ENCODE measurements at regions not wholly inside any gene's neighbourhood (a gene's known extent, or its start where the extent isn't known, plus 50 kb on each side); places are given as distances from the start of the nearest gene placed in this dataset.

DNA sequence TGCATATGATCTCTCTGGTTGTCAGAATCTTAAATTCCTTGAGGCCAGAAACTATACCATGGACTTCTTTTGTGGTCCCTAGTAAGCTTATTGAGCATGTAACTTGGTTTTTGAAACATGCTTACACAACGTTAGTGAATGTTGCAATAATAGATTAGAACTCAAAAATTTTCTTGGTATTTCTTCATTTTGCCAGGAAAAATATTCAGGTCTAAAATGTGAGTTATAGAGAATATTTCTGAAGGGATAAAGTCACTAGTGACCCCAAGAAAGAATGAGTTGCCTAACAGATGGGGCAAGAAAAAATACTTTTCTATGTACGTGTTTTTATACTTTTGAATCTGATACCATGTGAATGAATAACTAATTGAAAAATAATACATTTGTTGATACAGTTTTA lies 195.4 kb downstream of the TFAP2A start:
- no peaks in the 10 kb centered on the region for H3K9me3 ChIP-seq
- TF ChIP-seq POLR2A (IDR thresholded peaks at IDR 0.05) (no peak), POLR2AphosphoS5 (IDR thresholded peaks at IDR 0.05; ENCODE audit: insufficient read depth in 1 of 2, low read depth in 1 of 2) (no peak)
- TF ChIP-seq, protein P1, sequence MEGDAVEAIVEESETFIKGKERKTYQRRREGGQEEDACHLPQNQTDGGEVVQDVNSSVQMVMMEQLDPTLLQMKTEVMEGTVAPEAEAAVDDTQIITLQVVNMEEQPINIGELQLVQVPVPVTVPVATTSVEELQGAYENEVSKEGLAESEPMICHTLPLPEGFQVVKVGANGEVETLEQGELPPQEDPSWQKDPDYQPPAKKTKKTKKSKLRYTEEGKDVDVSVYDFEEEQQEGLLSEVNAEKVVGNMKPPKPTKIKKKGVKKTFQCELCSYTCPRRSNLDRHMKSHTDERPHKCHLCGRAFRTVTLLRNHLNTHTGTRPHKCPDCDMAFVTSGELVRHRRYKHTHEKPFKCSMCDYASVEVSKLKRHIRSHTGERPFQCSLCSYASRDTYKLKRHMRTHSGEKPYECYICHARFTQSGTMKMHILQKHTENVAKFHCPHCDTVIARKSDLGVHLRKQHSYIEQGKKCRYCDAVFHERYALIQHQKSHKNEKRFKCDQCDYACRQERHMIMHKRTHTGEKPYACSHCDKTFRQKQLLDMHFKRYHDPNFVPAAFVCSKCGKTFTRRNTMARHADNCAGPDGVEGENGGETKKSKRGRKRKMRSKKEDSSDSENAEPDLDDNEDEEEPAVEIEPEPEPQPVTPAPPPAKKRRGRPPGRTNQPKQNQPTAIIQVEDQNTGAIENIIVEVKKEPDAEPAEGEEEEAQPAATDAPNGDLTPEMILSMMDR (IDR thresholded peaks at IDR 0.05): no peak
- intact Hi-C loops (cut with DNase I): no loop called here
- H3K4me1 ChIP-seq: no peaks in the 10 kb centered on the region
- no peaks in the 10 kb centered on the region for H3K27me3 ChIP-seq
- no peak for DNase-seq (ENCODE audit: extremely low spot score in 2 of 2)
- H3K4me3 ChIP-seq: no peak overlapping the region
- no peak overlapping the region for H3K27ac ChIP-seq
- H3K36me3 ChIP-seq: no peaks in the 10 kb centered on the region

DNA sequence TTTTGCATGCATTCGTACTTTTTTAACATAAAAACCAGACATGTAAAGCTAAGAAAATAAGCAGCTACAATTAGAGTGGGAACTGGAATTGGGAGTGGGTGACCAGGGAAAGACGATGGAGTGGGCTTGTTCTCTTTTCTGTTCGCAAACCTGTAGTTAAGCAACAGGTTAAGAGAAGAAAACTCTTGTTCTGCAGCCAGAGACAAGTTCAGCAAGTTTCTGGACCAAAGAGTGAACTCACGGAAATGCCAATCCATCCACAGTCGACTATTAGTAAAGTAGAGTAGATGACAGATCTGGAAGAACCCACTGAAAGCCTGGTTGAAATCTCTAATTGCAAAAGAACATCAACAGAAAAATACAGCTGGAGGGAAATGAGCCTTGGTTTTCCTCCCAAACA lies 197.8 kb downstream of the TFAP2A start:
- Histone ChIP-seq H3K27ac (no peak overlapping the region), H3K4me3 (no peak overlapping the region), H3K4me1 (no peaks in the 10 kb centered on the region), H3K27me3 (no peaks in the 10 kb centered on the region), H3K36me3 (no peaks in the 10 kb centered on the region), H3K9me3 (no peaks in the 10 kb centered on the region)
- intact Hi-C loops (cut with DNase I): no loop called here
- no peak for DNase-seq (ENCODE audit: extremely low spot score in 2 of 2)
- TF ChIP-seq POLR2AphosphoS5 (IDR thresholded peaks at IDR 0.05; ENCODE audit: insufficient read depth in 1 of 2, low read depth in 1 of 2) (no peak), POLR2A (IDR thresholded peaks at IDR 0.05) (no peak)
- TF ChIP-seq, protein P1 (IDR thresholded peaks at IDR 0.05): no peak

GRCh38 chr6:10215326-10216110 lies 199.4 kb downstream of the TFAP2A start:
- Histone ChIP-seq H3K27ac (no peak overlapping the region), H3K36me3 (no peaks in the 10 kb centered on the region), H3K27me3 (no peaks in the 10 kb centered on the region), H3K4me1 (no peaks in the 10 kb centered on the region), H3K4me3 (no peak overlapping the region), H3K9me3 (no peaks in the 10 kb centered on the region)
- intact Hi-C loops (cut with DNase I): no loop called here
- DNase-seq (ENCODE audit: extremely low spot score in 2 of 2): no peak
- no peak for TF ChIP-seq POLR2A (IDR thresholded peaks at IDR 0.05)
- TF ChIP-seq POLR2AphosphoS5 (IDR thresholded peaks at IDR 0.05; ENCODE audit: insufficient read depth in 1 of 2, low read depth in 1 of 2): no peak
- TF ChIP-seq, protein P1 (IDR thresholded peaks at IDR 0.05): no peak

DNA sequence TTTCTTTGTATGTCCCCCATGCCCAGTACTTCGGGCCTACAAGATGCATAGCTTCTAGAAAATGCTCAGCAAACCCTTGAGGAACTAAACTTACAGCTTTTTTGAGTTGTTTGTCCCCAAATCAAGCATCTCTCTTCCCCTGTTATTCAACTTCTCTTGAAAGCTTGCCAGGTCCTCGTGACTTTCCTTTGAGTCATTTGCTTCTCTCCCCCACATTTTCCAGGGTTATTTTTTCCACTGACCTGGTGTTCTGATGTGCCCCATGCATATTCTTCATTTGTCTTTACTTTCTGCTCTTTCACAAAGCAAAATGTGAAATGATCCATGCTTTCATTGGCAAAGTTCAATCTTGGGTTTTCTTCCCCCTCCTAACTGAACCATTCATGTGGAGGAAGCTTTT lies 204.8 kb downstream of the TFAP2A start:
- Histone ChIP-seq H3K4me1 (peaks cover 8% of the 10 kb centered on the region), H3K4me3 (no peak overlapping the region), H3K27ac (no peak overlapping the region), H3K36me3 (no peaks in the 10 kb centered on the region), H3K27me3 (no peaks in the 10 kb centered on the region), H3K9me3 (no peaks in the 10 kb centered on the region)
- no peak for DNase-seq (ENCODE audit: extremely low spot score in 2 of 2)
- intact Hi-C loops (cut with DNase I): no loop called here
- no peak for TF ChIP-seq POLR2AphosphoS5 (IDR thresholded peaks at IDR 0.05; ENCODE audit: insufficient read depth in 1 of 2, low read depth in 1 of 2)
- TF ChIP-seq, protein P1 (IDR thresholded peaks at IDR 0.05): no peak
- no peak for TF ChIP-seq POLR2A (IDR thresholded peaks at IDR 0.05)

DNA sequence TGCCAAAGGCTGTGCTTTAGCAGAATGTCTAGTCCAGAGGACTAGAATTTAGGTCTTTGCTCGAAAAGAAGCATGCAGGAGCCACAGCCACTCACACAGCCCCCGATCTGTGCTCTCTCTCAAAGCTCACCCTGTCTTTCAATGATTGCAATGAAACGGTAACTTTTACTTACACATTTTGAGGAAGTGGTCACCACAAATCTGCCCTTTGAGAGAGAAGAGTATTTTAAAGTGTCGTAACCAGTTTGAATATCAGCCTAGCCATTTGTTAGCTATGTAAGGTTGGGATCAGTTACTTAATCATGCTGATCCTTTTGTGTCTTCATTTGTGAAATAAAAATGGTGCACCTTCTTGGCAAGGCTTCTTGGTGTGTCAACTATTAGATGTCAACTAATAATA lies 209.0 kb downstream of the TFAP2A start:
- Histone ChIP-seq H3K4me1 (peaks cover 8% of the 10 kb centered on the region), H3K9me3 (no peaks in the 10 kb centered on the region), H3K27ac (no peak overlapping the region), H3K4me3 (no peak overlapping the region), H3K36me3 (no peaks in the 10 kb centered on the region), H3K27me3 (no peaks in the 10 kb centered on the region)
- intact Hi-C loops (cut with DNase I): no loop called here
- no peak for DNase-seq (ENCODE audit: extremely low spot score in 2 of 2)
- TF ChIP-seq POLR2AphosphoS5 (IDR thresholded peaks at IDR 0.05; ENCODE audit: insufficient read depth in 1 of 2, low read depth in 1 of 2): no peak
- TF ChIP-seq, protein P1 (IDR thresholded peaks at IDR 0.05): no peak
- no peak for TF ChIP-seq POLR2A (IDR thresholded peaks at IDR 0.05)

All from vagina (tissue), 2 donors.